ENCODE measurements at regions not wholly inside any gene's neighbourhood (a gene's known extent, or its start where the extent isn't known, plus 50 kb on each side); places are given as distances from the start of the nearest gene placed in this dataset.

GRCh38 chr1:222920169-222920568 lies 105.3 kb downstream of the DISP1 start:
- TF ChIP-seq REST (IDR thresholded peaks at IDR 0.05; ENCODE audit: low read depth) (no peak), CEBPB (IDR thresholded peaks at IDR 0.05) (no peak), EP300 (IDR thresholded peaks at IDR 0.05; ENCODE audit: borderline replicate concordance) (no peak), YY1 (IDR thresholded peaks at IDR 0.05; ENCODE audit: low read depth) (no peak), RAD21 (IDR thresholded peaks at IDR 0.05; ENCODE audit: low read depth) (no peak), TAF1 (IDR thresholded peaks at IDR 0.05; ENCODE audit: low read depth) (no peak), TCF12 (IDR thresholded peaks at IDR 0.05; ENCODE audit: low read depth) (no peak), CREB1 (IDR thresholded peaks at IDR 0.05; ENCODE audit: low read depth) (no peak), USF1 (IDR thresholded peaks at IDR 0.05) (no peak), TEAD4 (IDR thresholded peaks at IDR 0.05) (no peak), MAX (IDR thresholded peaks at IDR 0.05) (no peak), EGR1 (IDR thresholded peaks at IDR 0.05) (no peak), ZBTB7A (IDR thresholded peaks at IDR 0.05; ENCODE audit: low read depth) (no peak), FOXM1 (IDR thresholded peaks at IDR 0.05; ENCODE audit: borderline replicate concordance, low read depth) (no peak)

- TF ChIP-seq YY1 (IDR thresholded peaks at IDR 0.05; ENCODE audit: low read depth), result no peak
- TF ChIP-seq REST (IDR thresholded peaks at IDR 0.05; ENCODE audit: low read depth), result no peak
- TF ChIP-seq EGR1 (IDR thresholded peaks at IDR 0.05), result no peak
- no peak for TF ChIP-seq USF1 (IDR thresholded peaks at IDR 0.05)
- no peak for TF ChIP-seq TAF1 (IDR thresholded peaks at IDR 0.05; ENCODE audit: low read depth)
- TF ChIP-seq TEAD4 (IDR thresholded peaks at IDR 0.05), result no peak
- TF ChIP-seq RAD21 (IDR thresholded peaks at IDR 0.05; ENCODE audit: low read depth), result no peak
- TF ChIP-seq MAX (IDR thresholded peaks at IDR 0.05), result no peak
- TF ChIP-seq NFIC (IDR thresholded peaks at IDR 0.05), result no peak
- TF ChIP-seq CEBPB (IDR thresholded peaks at IDR 0.05), result no peak
- no peak for TF ChIP-seq CREB1 (IDR thresholded peaks at IDR 0.05; ENCODE audit: low read depth)
- TF ChIP-seq FOXM1 (IDR thresholded peaks at IDR 0.05; ENCODE audit: borderline replicate concordance, low read depth), result no peak
- no peak for TF ChIP-seq TCF12 (IDR thresholded peaks at IDR 0.05; ENCODE audit: low read depth)
- no peak for TF ChIP-seq ZBTB7A (IDR thresholded peaks at IDR 0.05; ENCODE audit: low read depth)
- no peak for TF ChIP-seq EP300 (IDR thresholded peaks at IDR 0.05; ENCODE audit: borderline replicate concordance)
Observed at GRCh38 chr1:222921945-222922344, 107.1 kb downstream of the DISP1 start.

GRCh38 chr1:222923506-222923905 lies 108.7 kb downstream of the DISP1 start:
- TF ChIP-seq TAF1 (IDR thresholded peaks at IDR 0.05; ENCODE audit: low read depth), result no peak
- TF ChIP-seq EGR1 (IDR thresholded peaks at IDR 0.05), result no peak
- no peak for TF ChIP-seq TEAD4 (IDR thresholded peaks at IDR 0.05)
- no peak for TF ChIP-seq USF1 (IDR thresholded peaks at IDR 0.05)
- TF ChIP-seq TCF12 (IDR thresholded peaks at IDR 0.05; ENCODE audit: low read depth), result no peak
- no peak for TF ChIP-seq REST (IDR thresholded peaks at IDR 0.05; ENCODE audit: low read depth)
- no peak for TF ChIP-seq ZBTB7A (IDR thresholded peaks at IDR 0.05; ENCODE audit: low read depth)
- TF ChIP-seq CREB1 (IDR thresholded peaks at IDR 0.05; ENCODE audit: low read depth), result no peak
- no peak for TF ChIP-seq NFIC (IDR thresholded peaks at IDR 0.05)

GRCh38 chr1:222924136-222924706 lies 109.4 kb downstream of the DISP1 start:
- TF ChIP-seq CEBPB (IDR thresholded peaks at IDR 0.05) (no peak), ZBTB7A (IDR thresholded peaks at IDR 0.05; ENCODE audit: low read depth) (no peak), CREB1 (IDR thresholded peaks at IDR 0.05; ENCODE audit: low read depth) (no peak), FOXM1 (IDR thresholded peaks at IDR 0.05; ENCODE audit: borderline replicate concordance, low read depth) (no peak), RAD21 (IDR thresholded peaks at IDR 0.05; ENCODE audit: low read depth) (no peak), TCF12 (IDR thresholded peaks at IDR 0.05; ENCODE audit: low read depth) (no peak)
